Spleen (tissue), 11 donors: ENCODE measurements at regions not wholly inside any gene's neighbourhood (a gene's known extent, or its start where the extent isn't known, plus 50 kb on each side); places are given as distances from the start of the nearest gene placed in this dataset.
A peak's percentile ranks its signal among the peaks of the same experiment; 100 is the strongest.

Experiments
- DNase-seq: peaks from one replicate; pipeline ENCODE4 v3.0.0-alpha.2; 2020
- H3K27ac ChIP-seq, 8 donors: fragments of 200-600 bp; sonication (generic) in 7 of 8; 1 replicate in 4 of 8; 2 replicates in 4 of 8; pipeline versions ENCODE4 v1.5.0 to v1.8.0; 2016 to 2021; ENCODE audit warnings: inconsistent platforms in 4 of 8, mild to moderate bottlenecking in 4 of 8, moderate library complexity in 1 of 8
- H3K27me3 ChIP-seq, 7 donors: fragments of 200-600 bp; sonication (generic) in 6 of 7; replicated peaks in 1 of 7; 1 replicate in 4 of 7; 2 replicates in 3 of 7; pipeline versions ENCODE4 v1.5.0 to v1.8.0; 2016 to 2021; ENCODE audit warnings: inconsistent platforms in 3 of 7, mild to moderate bottlenecking in 1 of 7
- H3K36me3 ChIP-seq, 6 donors: fragments of 200-600 bp; sonication (generic) in 5 of 6; 1 replicate in 4 of 6; 2 replicates in 2 of 6; pipeline versions ENCODE4 v1.5.0 to v1.8.0; 2016 to 2021; ENCODE audit warnings: inconsistent platforms in 2 of 6
- H3K4me1 ChIP-seq, 6 donors: fragments of 200-600 bp; sonication (generic) in 5 of 6; 1 replicate in 3 of 6; 2 replicates in 3 of 6; pipeline versions ENCODE4 v1.5.0 to v1.8.0; 2016 to 2021; ENCODE audit warnings: inconsistent platforms in 3 of 6
- H3K4me3 ChIP-seq, 8 donors: fragments of 200-600 bp; sonication (generic) in 7 of 8; 1 replicate in 4 of 8; 2 replicates in 4 of 8; pipeline versions ENCODE4 v1.5.0 to v1.8.0; 2016 to 2021; ENCODE audit warnings: inconsistent platforms in 4 of 8, mild to moderate bottlenecking in 4 of 8, moderate library complexity in 2 of 8
- H3K9me3 ChIP-seq, 8 donors: fragments of 200-600 bp; sonication (generic) in 7 of 8; 1 replicate in 4 of 8; 2 replicates in 4 of 8; pipeline versions ENCODE4 v1.5.0 to v1.8.0; 2016 to 2021; ENCODE audit warnings: inconsistent platforms in 4 of 8
- POLR2A ChIP-seq, 3 donors: fragments of 450-650 bp; IDR thresholded peaks; one replicate each; pipeline ENCODE4 v1.5.1; 2017; ENCODE audit warnings: antibody characterized with exemption in 3 of 3, mild to moderate bottlenecking in 1 of 3
- POLR2AphosphoS5 ChIP-seq, 3 donors: sonication (generic); formaldehyde crosslinking; IDR thresholded peaks; one replicate each; pipeline ENCODE4 v1.5.1; 2017; ENCODE audit warnings: antibody characterized with exemption in 3 of 3
- WGBS, 5 donors: extraction: QIAGEN DNeasy Blood & Tissue Kit in 3 of 5; methylation state at CpG; one replicate each; pipeline versions ENCODE4 v1.1.5 to v1.1.7; 2013 to 2018; 5-methylcytosine and 5-hydroxymethylcytosine counted together
- intact Hi-C: fragments of 100-400 bp; cut with DNase I; formaldehyde crosslinking; loops from one replicate; pipeline ENCODE4 v1.15.0; 2023; ENCODE audit warnings: low total_unique reads
- TF ChIP-seq, protein P1 (sequence below), 11 experiments: fragments of 200-600 bp in 7 of 11; fragments of 450-650 bp in 4 of 11; sonication (generic) in 4 of 11; IDR thresholded peaks in 8 of 11; conservative IDR thresholded peaks in 3 of 11; 1 replicate in 7 of 11; 2 replicates in 4 of 11; pipeline versions ENCODE4 v1.4.0 to v1.8.0; 2016 to 2021; ENCODE audit warnings: antibody characterized with exemption in 11 of 11, inconsistent platforms in 4 of 11, mild to moderate bottlenecking in 1 of 11
- donor health status: healthy with polysubstance abuse.
- donor health status: DM: no; HTN: no; CAD: no; lungs with moderate emphysema.
- donor health status: DM: no; HTN: no; CAD: no.
- donor health status: Bipolar disorder and iron deficiency.
- donor health status: healthy.
- donor health status: DM: no; HTN: no; CAD: no.
- donor health status: DM: yes; HTN: yes; CAD: no.

- WGBS, 5 donors = 67 to 91% (median 87%) methylated on average over 3 of the region's 3 CpGs
- Histone ChIP-seq H3K36me3 (no peaks in the 10 kb centered on the region), H3K4me1 (peaks cover 0 to 1% (median 0%) of the 10 kb centered on the region in 6 donors), H3K9me3 (no peaks in the 10 kb centered on the region), H3K4me3 (no peak overlapping the region), H3K27ac (no peak overlapping the region), H3K27me3 (no peaks in the 10 kb centered on the region)
- TF ChIP-seq, protein P1, sequence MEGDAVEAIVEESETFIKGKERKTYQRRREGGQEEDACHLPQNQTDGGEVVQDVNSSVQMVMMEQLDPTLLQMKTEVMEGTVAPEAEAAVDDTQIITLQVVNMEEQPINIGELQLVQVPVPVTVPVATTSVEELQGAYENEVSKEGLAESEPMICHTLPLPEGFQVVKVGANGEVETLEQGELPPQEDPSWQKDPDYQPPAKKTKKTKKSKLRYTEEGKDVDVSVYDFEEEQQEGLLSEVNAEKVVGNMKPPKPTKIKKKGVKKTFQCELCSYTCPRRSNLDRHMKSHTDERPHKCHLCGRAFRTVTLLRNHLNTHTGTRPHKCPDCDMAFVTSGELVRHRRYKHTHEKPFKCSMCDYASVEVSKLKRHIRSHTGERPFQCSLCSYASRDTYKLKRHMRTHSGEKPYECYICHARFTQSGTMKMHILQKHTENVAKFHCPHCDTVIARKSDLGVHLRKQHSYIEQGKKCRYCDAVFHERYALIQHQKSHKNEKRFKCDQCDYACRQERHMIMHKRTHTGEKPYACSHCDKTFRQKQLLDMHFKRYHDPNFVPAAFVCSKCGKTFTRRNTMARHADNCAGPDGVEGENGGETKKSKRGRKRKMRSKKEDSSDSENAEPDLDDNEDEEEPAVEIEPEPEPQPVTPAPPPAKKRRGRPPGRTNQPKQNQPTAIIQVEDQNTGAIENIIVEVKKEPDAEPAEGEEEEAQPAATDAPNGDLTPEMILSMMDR (IDR thresholded peaks at IDR 0.05 in 8 of 11, conservative IDR thresholded peaks at IDR 0.05 in 3 of 11) = no peak
- TF ChIP-seq POLR2AphosphoS5 (IDR thresholded peaks at IDR 0.05) (no peak), POLR2A (IDR thresholded peaks at IDR 0.05) (no peak)
- DNase-seq = no peak
- intact Hi-C loops = no loop called here
These were observed 499.9 kb downstream of the MCTP2 start for GRCh38 chr15:94731286-94731685.

DNA sequence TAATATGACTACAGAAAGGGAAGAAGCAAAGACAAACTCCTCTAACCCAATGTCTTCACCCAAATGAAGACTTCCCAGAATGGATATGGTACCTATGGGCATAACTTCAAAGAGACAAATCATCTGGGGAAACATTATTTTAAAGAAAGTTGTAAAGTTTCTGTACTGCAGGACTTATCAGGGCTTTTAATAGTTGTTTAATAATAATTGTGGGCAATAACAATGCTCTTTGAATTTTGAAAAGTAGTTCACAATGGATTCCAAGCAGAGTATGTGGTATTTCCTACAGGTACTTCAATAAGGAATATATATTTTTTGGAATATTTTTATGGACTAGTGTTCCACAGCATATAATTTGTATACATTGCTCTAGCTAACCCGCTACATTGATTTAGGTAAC lies 503.1 kb downstream of the MCTP2 start:
- no peaks in the 10 kb centered on the region for H3K36me3 ChIP-seq

GRCh38 chr15:94736236-94736635 lies 504.9 kb downstream of the MCTP2 start:
- Histone ChIP-seq H3K36me3 (no peaks in the 10 kb centered on the region), H3K4me3 (no peak overlapping the region), H3K27ac (peak overlapping the region in 3 of 8 donors; percentile 32 to 48 (median 43)), H3K4me1 (peaks cover 0 to 5% (median 0%) of the 10 kb centered on the region in 6 donors), H3K27me3 (no peaks in the 10 kb centered on the region), H3K9me3 (no peaks in the 10 kb centered on the region)
- DNase-seq = no peak
- intact Hi-C loops = no loop called here
- peak in 1 of 3 donors; percentile 19 for TF ChIP-seq POLR2AphosphoS5 (IDR thresholded peaks at IDR 0.05)
- TF ChIP-seq, protein P1 (IDR thresholded peaks at IDR 0.05 in 8 of 11, conservative IDR thresholded peaks at IDR 0.05 in 3 of 11) = no peak

More for the DNA sequence above, 503.1 kb downstream of the MCTP2 start:
- no peaks in the 10 kb centered on the region for H3K9me3 ChIP-seq
- H3K27ac ChIP-seq = no peak overlapping the region
- no peak for DNase-seq
- 39 to 97% (median 91%) methylated on average over 1 of the region's 1 CpG for WGBS, 5 donors
- no peaks in the 10 kb centered on the region for H3K27me3 ChIP-seq
- H3K4me1 ChIP-seq = peaks cover 0 to 5% (median 0%) of the 10 kb centered on the region in 6 donors
- TF ChIP-seq POLR2A (IDR thresholded peaks at IDR 0.05) (no peak), POLR2AphosphoS5 (IDR thresholded peaks at IDR 0.05) (no peak)
- TF ChIP-seq, protein P1 (IDR thresholded peaks at IDR 0.05 in 8 of 11, conservative IDR thresholded peaks at IDR 0.05 in 3 of 11) = no peak
- H3K4me3 ChIP-seq = no peak overlapping the region
- intact Hi-C loops = no loop called here

- DNase-seq = no peak
- Histone ChIP-seq H3K27me3 (no peaks in the 10 kb centered on the region), H3K27ac (no peak overlapping the region), H3K4me1 (peaks cover 0 to 8% (median 0%) of the 10 kb centered on the region in 6 donors), H3K4me3 (no peak overlapping the region), H3K9me3 (peaks cover 0 to 4% (median 0%) of the 10 kb centered on the region in 8 donors), H3K36me3 (no peaks in the 10 kb centered on the region)
- TF ChIP-seq POLR2AphosphoS5 (IDR thresholded peaks at IDR 0.05) (no peak), POLR2A (IDR thresholded peaks at IDR 0.05) (no peak)
- TF ChIP-seq, protein P1 (IDR thresholded peaks at IDR 0.05 in 8 of 11, conservative IDR thresholded peaks at IDR 0.05 in 3 of 11) = no peak
- intact Hi-C loops = no loop called here
- 86 to 95% (median 91%) methylated on average over 3 of the region's 3 CpGs for WGBS, 5 donors
These were observed 508.3 kb downstream of the MCTP2 start for GRCh38 chr15:94739639-94740038.
